ENCODE measurements at regions not wholly inside any gene's neighbourhood (a gene's known extent, or its start where the extent isn't known, plus 50 kb on each side); places are given as distances from the start of the nearest gene placed in this dataset.

- no peaks in the 10 kb centered on the region for H3K27me3 ChIP-seq (replicated peaks in 1 of 4; ENCODE audit: control insufficient read depth in 3 of 4, extremely low read depth in 1 of 4, insufficient read depth in 3 of 4, low read length in 3 of 4)
Observed at GRCh38 chrX:8233091-8233490, 62.0 kb upstream of the VCX2 start.

More at GRCh38 chrX:8233091-8233490, 62.0 kb upstream of the VCX2 start:
- Histone ChIP-seq H3K4me2 (ENCODE audit: insufficient read depth in 1 of 2, low read depth in 2 of 2, low read length in 2 of 2) (no peak overlapping the region), H2AK5ac (ENCODE audit: low read depth, low read length) (no peak overlapping the region), H4K91ac (replicated peaks; ENCODE audit: insufficient read length, low read length) (no peak overlapping the region), H3K27ac (ENCODE audit: low read depth, low read length) (no peak overlapping the region), H3K18ac (ENCODE audit: extremely low read depth, low read length) (no peak overlapping the region), H2AFZ (ENCODE audit: low read length) (no peak overlapping the region), H2BK120ac (replicated peaks; ENCODE audit: low read depth, low read length) (no peak overlapping the region), H2BK20ac (ENCODE audit: low read length) (no peak overlapping the region), H2BK15ac (ENCODE audit: low read length) (no peak overlapping the region), H3K23me2 (ENCODE audit: low read depth, low read length) (no peaks in the 10 kb centered on the region), H3K9ac (replicated peaks in 1 of 4; ENCODE audit: extremely low read depth in 1 of 4, low read depth in 3 of 4, low read length in 3 of 4) (no peak overlapping the region), H4K20me1 (replicated peaks in 1 of 2; ENCODE audit: control insufficient read depth in 1 of 2, insufficient read depth in 2 of 2, low read length in 2 of 2) (no peaks in the 10 kb centered on the region), H3K23ac (ENCODE audit: insufficient read length) (no peak overlapping the region), H3K56ac (replicated peaks; ENCODE audit: insufficient read length, low read depth, low read length) (no peak overlapping the region), H3K9me3 (ENCODE audit: insufficient read depth in 2 of 2, low read depth in 1 of 2, low read length in 1 of 2) (no peaks in the 10 kb centered on the region), H4K5ac (ENCODE audit: insufficient read length, low read depth, low read length) (no peak overlapping the region), H2BK5ac (ENCODE audit: low read depth, low read length) (no peak overlapping the region), H3K4me1 (replicated peaks in 1 of 4; ENCODE audit: control insufficient read depth in 3 of 4, insufficient read depth in 4 of 4, low read length in 3 of 4) (no peaks in the 10 kb centered on the region), H4K8ac (ENCODE audit: extremely low read depth, insufficient read depth, low read length) (no peak overlapping the region), H2BK12ac (ENCODE audit: low read depth, low read length) (no peak overlapping the region), H3K14ac (ENCODE audit: insufficient read length) (no peak overlapping the region), H3K36me3 (ENCODE audit: control insufficient read depth in 2 of 4, insufficient read depth in 4 of 4, low read length in 3 of 4) (no peaks in the 10 kb centered on the region), H3K4me3 (ENCODE audit: extremely low read depth in 1 of 4, insufficient read depth in 2 of 4, low read depth in 3 of 4, low read length in 4 of 4) (no peak overlapping the region), H3K79me1 (ENCODE audit: low read depth, low read length) (no peaks in the 10 kb centered on the region), H3K79me2 (ENCODE audit: control insufficient read depth in 1 of 2, insufficient read depth in 2 of 2, low read length in 2 of 2) (no peaks in the 10 kb centered on the region), H3K4ac (replicated peaks; ENCODE audit: insufficient read length, low read depth, low read length) (no peak overlapping the region)
- ChIA-PET CTCF (ENCODE audit: partially characterized antibody) (no interaction called here), POLR2A (ENCODE audit: partially characterized antibody) (no interaction called here)
- 78% methylated on average over 2 of the region's 2 CpGs; no CpG with 5 or more reads in 1 of the 2 experiments for WGBS, 2 experiments (ENCODE audit: extremely low coverage in 1 of 2, insufficient coverage in 1 of 2, insufficient read length in 1 of 2, insufficient replicate concordance in 2 of 2, low coverage in 1 of 2, low lambda C conversion rate in 2 of 2, missing lambda C conversion rate in 1 of 2)
- DNase-seq (ENCODE audit: low read depth in 1 of 2, low spot score in 2 of 2) (no peak), FAIRE-seq (no peak)
- TF ChIP-seq SIRT6 (IDR thresholded peaks at IDR 0.05; ENCODE audit: low read length) (no peak), RXRA (IDR thresholded peaks at IDR 0.05; ENCODE audit: insufficient read depth, low read depth, low read length) (no peak), CBX5 (IDR thresholded peaks at IDR 0.05; ENCODE audit: low read depth, low read length) (no peak), NRF1 (IDR thresholded peaks at IDR 0.05; ENCODE audit: low read depth, low read length) (no peak)
